ENCODE measurements at regions not wholly inside any gene's neighbourhood (a gene's known extent, or its start where the extent isn't known, plus 50 kb on each side); places are given as distances from the start of the nearest gene placed in this dataset.

- H3K27me3 ChIP-seq (ENCODE audit: insufficient read depth, low read depth, low read length): no peaks in the 10 kb centered on the region
- H3K4me3 ChIP-seq (ENCODE audit: low read length): no peak overlapping the region
- H4K20me1 ChIP-seq (ENCODE audit: insufficient read depth): no peaks in the 10 kb centered on the region
- H3K9me2 ChIP-seq (ENCODE audit: insufficient read depth, low read length): no peaks in the 10 kb centered on the region
- no peaks in the 10 kb centered on the region for H3K9me3 ChIP-seq (ENCODE audit: low read length)
- H3F3A ChIP-seq (ENCODE audit: insufficient read depth, low read length, poor library complexity, severe bottlenecking): no peaks in the 10 kb centered on the region
- H3K9ac ChIP-seq (ENCODE audit: low read length): no peak overlapping the region
- H3K4me2 ChIP-seq (ENCODE audit: low read length): no peak overlapping the region
- TF ChIP-seq CTCF (IDR thresholded peaks at IDR 0.05; ENCODE audit: poor library complexity, severe bottlenecking) (no peak), RAD21 (conservative IDR thresholded peaks at IDR 0.05) (no peak), POLR2AphosphoS5 (IDR thresholded peaks at IDR 0.05) (no peak), EZH2 (IDR thresholded peaks at IDR 0.05; ENCODE audit: borderline replicate concordance, insufficient read depth, low read length, poor library complexity, severe bottlenecking) (no peak), REST (IDR thresholded peaks at IDR 0.05; ENCODE audit: borderline replicate concordance) (no peak), MXI1 (conservative IDR thresholded peaks at IDR 0.05; ENCODE audit: poor library complexity, severe bottlenecking) (no peak), EP300 (conservative IDR thresholded peaks at IDR 0.05; ENCODE audit: poor library complexity, severe bottlenecking) (no peak), SMC3 (conservative IDR thresholded peaks at IDR 0.05; ENCODE audit: poor library complexity) (no peak), TAF1 (IDR thresholded peaks at IDR 0.05; ENCODE audit: low read depth) (no peak)
- H3K36me3 ChIP-seq (ENCODE audit: insufficient read depth, low read length): no peaks in the 10 kb centered on the region
- no peaks in the 10 kb centered on the region for H3K79me2 ChIP-seq (replicated peaks; ENCODE audit: insufficient read depth, low read length)
- H3K27ac ChIP-seq (ENCODE audit: low read length): no peak overlapping the region
- H2AFZ ChIP-seq (ENCODE audit: low read depth, low read length): no peak overlapping the region
Measured at GRCh38 chr16:64428463-64429113, 693.3 kb downstream of the CDH11 start.

- no peak overlapping the region for H3K4me3 ChIP-seq (ENCODE audit: low read length)
- H3K36me3 ChIP-seq (ENCODE audit: insufficient read depth, low read length): no peaks in the 10 kb centered on the region
- no peaks in the 10 kb centered on the region for H4K20me1 ChIP-seq (ENCODE audit: insufficient read depth)
- no peak overlapping the region for H3K9ac ChIP-seq (ENCODE audit: low read length)
- no peaks in the 10 kb centered on the region for H3F3A ChIP-seq (ENCODE audit: insufficient read depth, low read length, poor library complexity, severe bottlenecking)
- no peak for TF ChIP-seq CTCF (IDR thresholded peaks at IDR 0.05; ENCODE audit: poor library complexity, severe bottlenecking)
- TF ChIP-seq RAD21 (conservative IDR thresholded peaks at IDR 0.05): no peak
- no peak for TF ChIP-seq REST (IDR thresholded peaks at IDR 0.05; ENCODE audit: borderline replicate concordance)
- no peak for TF ChIP-seq POLR2AphosphoS5 (IDR thresholded peaks at IDR 0.05)
- TF ChIP-seq MXI1 (conservative IDR thresholded peaks at IDR 0.05; ENCODE audit: poor library complexity, severe bottlenecking): no peak
- no peak for TF ChIP-seq TAF1 (IDR thresholded peaks at IDR 0.05; ENCODE audit: low read depth)
- no peak for TF ChIP-seq EZH2 (IDR thresholded peaks at IDR 0.05; ENCODE audit: borderline replicate concordance, insufficient read depth, low read length, poor library complexity, severe bottlenecking)
- TF ChIP-seq SMC3 (conservative IDR thresholded peaks at IDR 0.05; ENCODE audit: poor library complexity): no peak
- no peaks in the 10 kb centered on the region for H3K27me3 ChIP-seq (ENCODE audit: insufficient read depth, low read depth, low read length)
- no peak overlapping the region for H3K27ac ChIP-seq (ENCODE audit: low read length)
- no peak overlapping the region for H3K4me2 ChIP-seq (ENCODE audit: low read length)
- no peaks in the 10 kb centered on the region for H3K9me2 ChIP-seq (ENCODE audit: insufficient read depth, low read length)
- no peaks in the 10 kb centered on the region for H3K79me2 ChIP-seq (replicated peaks; ENCODE audit: insufficient read depth, low read length)
- H3K9me3 ChIP-seq (ENCODE audit: low read length): no peaks in the 10 kb centered on the region
- H2AFZ ChIP-seq (ENCODE audit: low read depth, low read length): no peak overlapping the region
Measured at GRCh38 chr16:64426131-64426666, 695.7 kb downstream of the CDH11 start.
